ENCODE measurements at regions not wholly inside any gene's neighbourhood (a gene's known extent, or its start where the extent isn't known, plus 50 kb on each side); places are given as distances from the start of the nearest gene placed in this dataset.
"Not testable (repeated sequence)": the region's sequence is repeated elsewhere in the genome, so short reads cannot be mapped to it uniquely, and the experiment has no call there.

GRCh38 chr2:2723064-2723463 lies 392.0 kb upstream of the MYT1L start:
- H3K27me3 ChIP-seq (replicated peaks; ENCODE audit: insufficient read depth): no peaks in the 10 kb centered on the region
- H3K27ac ChIP-seq: no peak overlapping the region
- no peaks in the 10 kb centered on the region for H3K4me1 ChIP-seq (ENCODE audit: control insufficient read depth in 1 of 2, low read depth in 2 of 2)
- no peak for DNase-seq (ENCODE audit: low spot score)
- no peak for ATAC-seq (ENCODE audit: insufficient number of reproducible peaks, low FRiP score, low read depth)
- no peak for TF ChIP-seq CTCF (IDR thresholded peaks at IDR 0.05)
- no peaks in the 10 kb centered on the region for H3K9me3 ChIP-seq
- H3K4me3 ChIP-seq: no peak overlapping the region
- no peaks in the 10 kb centered on the region for H3K36me3 ChIP-seq

- no peak for ATAC-seq (ENCODE audit: insufficient number of reproducible peaks, low FRiP score, low read depth)
- DNase-seq (ENCODE audit: low spot score): no peak
- Histone ChIP-seq H3K4me1 (ENCODE audit: control insufficient read depth in 1 of 2, low read depth in 2 of 2) (no peaks in the 10 kb centered on the region), H3K27ac (no peak overlapping the region), H3K9me3 (no peaks in the 10 kb centered on the region), H3K4me3 (no peak overlapping the region), H3K27me3 (replicated peaks; ENCODE audit: insufficient read depth) (no peaks in the 10 kb centered on the region), H3K36me3 (no peaks in the 10 kb centered on the region)
- TF ChIP-seq CTCF (IDR thresholded peaks at IDR 0.05): no peak
These were observed 390.3 kb upstream of the MYT1L start for GRCh38 chr2:2721296-2721835.

DNA sequence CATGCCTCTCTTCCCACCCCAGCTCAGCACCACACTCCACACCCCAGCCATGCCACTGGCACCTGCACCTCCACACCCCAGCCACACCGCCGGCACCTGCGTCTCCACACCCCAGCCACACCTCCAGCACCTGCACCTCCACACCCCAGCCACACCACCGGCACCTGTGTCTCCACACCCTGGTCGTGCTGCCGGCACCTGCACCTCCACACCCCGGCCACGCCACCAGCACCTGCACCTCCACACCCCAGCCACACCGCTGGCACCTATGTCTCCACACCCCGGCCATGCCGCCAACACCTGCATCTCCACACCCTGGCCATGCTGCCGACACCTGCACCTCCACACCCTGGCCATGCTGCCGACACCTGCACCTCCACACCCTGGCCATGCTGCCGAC lies 389.7 kb upstream of the MYT1L start:
- not testable (repeated sequence) for ATAC-seq (ENCODE audit: insufficient number of reproducible peaks, low FRiP score, low read depth); H3K36me3 ChIP-seq; H3K9me3 ChIP-seq; H3K4me1 ChIP-seq (ENCODE audit: control insufficient read depth in 1 of 2, low read depth in 2 of 2); DNase-seq (ENCODE audit: low spot score); H3K4me3 ChIP-seq; H3K27me3 ChIP-seq (replicated peaks; ENCODE audit: insufficient read depth); H3K27ac ChIP-seq

DNA sequence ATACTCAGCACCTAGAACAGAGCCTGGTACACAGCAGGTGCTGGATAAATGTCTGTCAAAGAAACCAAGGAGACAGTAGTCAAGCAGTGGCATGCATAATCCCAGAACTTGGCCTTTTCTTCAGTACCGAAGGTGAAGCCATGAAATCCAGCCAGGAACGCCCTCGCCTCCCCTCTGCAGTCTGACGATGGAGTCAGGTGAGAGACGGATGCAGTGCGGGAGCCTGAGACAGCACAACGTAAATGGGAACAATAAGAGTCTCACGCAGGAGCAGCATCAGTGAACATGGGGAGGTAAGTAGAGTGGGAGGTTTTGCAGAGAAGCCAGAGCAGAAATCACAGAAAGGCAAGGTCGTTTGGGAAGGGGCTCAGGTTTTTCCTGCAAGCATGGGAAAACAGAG lies 389.3 kb upstream of the MYT1L start:
- Histone ChIP-seq H3K27me3 (replicated peaks; ENCODE audit: insufficient read depth) (no peaks in the 10 kb centered on the region), H3K27ac (no peak overlapping the region), H3K9me3 (no peaks in the 10 kb centered on the region), H3K36me3 (no peaks in the 10 kb centered on the region), H3K4me3 (no peak overlapping the region), H3K4me1 (ENCODE audit: control insufficient read depth in 1 of 2, low read depth in 2 of 2) (no peaks in the 10 kb centered on the region)
- no peak for ATAC-seq (ENCODE audit: insufficient number of reproducible peaks, low FRiP score, low read depth)
- DNase-seq (ENCODE audit: low spot score): no peak
- TF ChIP-seq CTCF (IDR thresholded peaks at IDR 0.05): no peak

DNA sequence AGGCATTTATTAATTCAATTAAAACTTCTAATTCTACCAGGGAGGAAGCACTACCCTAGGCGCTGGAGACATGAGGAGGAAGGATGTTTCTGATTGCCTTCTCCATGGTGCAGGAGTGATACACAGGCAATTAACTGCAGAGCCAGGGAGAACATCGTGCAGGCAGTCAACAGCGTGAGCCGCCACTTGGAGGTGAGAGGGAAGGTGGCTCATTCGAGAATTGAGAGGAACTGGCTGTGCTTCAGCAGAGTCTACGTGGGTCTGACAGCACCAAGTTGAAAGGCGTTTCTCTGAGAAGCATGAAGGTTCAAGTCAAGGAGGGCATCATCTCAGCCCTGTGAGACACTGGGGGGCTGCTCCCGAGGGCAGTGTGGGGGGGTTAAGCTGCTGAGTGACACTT lies 388.7 kb upstream of the MYT1L start:
- H3K4me1 ChIP-seq (ENCODE audit: control insufficient read depth in 1 of 2, low read depth in 2 of 2): no peaks in the 10 kb centered on the region
- H3K27me3 ChIP-seq (replicated peaks; ENCODE audit: insufficient read depth): no peaks in the 10 kb centered on the region
- no peak overlapping the region for H3K27ac ChIP-seq
- no peak for DNase-seq (ENCODE audit: low spot score)
- no peak for ATAC-seq (ENCODE audit: insufficient number of reproducible peaks, low FRiP score, low read depth)
- H3K36me3 ChIP-seq: no peaks in the 10 kb centered on the region
- no peak for TF ChIP-seq CTCF (IDR thresholded peaks at IDR 0.05)
- no peaks in the 10 kb centered on the region for H3K9me3 ChIP-seq
- no peak overlapping the region for H3K4me3 ChIP-seq

DNA sequence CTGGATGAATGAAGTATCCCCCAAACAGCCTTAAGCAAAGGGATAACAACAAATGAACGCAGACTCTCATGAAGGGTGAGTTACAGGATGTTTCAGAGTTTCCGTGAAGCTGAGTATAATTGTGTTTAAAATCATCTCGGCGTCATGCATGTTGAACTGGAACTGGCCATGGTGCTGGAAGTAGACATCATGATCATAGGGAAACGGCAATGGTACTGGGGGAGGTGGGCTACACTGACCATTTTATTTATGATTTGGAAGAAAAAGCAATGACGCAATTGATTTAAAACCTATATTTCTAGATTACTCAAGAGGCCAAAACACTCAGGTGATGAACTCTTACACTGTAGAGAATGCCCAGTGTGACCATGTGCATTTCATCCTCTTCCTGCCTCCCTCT lies 387.9 kb upstream of the MYT1L start:
- no peak for TF ChIP-seq CTCF (IDR thresholded peaks at IDR 0.05)

More for the DNA sequence above, 387.9 kb upstream of the MYT1L start:
- no peaks in the 10 kb centered on the region for H3K36me3 ChIP-seq
- H3K27me3 ChIP-seq (replicated peaks; ENCODE audit: insufficient read depth): no peaks in the 10 kb centered on the region
- ATAC-seq (ENCODE audit: insufficient number of reproducible peaks, low FRiP score, low read depth) (no peak), DNase-seq (ENCODE audit: low spot score) (no peak)
- no peaks in the 10 kb centered on the region for H3K9me3 ChIP-seq
- no peaks in the 10 kb centered on the region for H3K4me1 ChIP-seq (ENCODE audit: control insufficient read depth in 1 of 2, low read depth in 2 of 2)
- no peak overlapping the region for H3K27ac ChIP-seq
- no peak overlapping the region for H3K4me3 ChIP-seq
